Heart left ventricle (tissue), 13 donors: ENCODE measurements at regions not wholly inside any gene's neighbourhood (a gene's known extent, or its start where the extent isn't known, plus 50 kb on each side); places are given as distances from the start of the nearest gene placed in this dataset.

Experiments used
- CTCF ChIP-seq, 12 donors: fragments of 200-600 bp; sonication (generic) in 4 of 12; IDR thresholded peaks; one replicate each; pipeline versions ENCODE4 v1.5.0 to v1.8.0; 2018 to 2022; ENCODE audit warnings: antibody characterized with exemption in 12 of 12, mild to moderate bottlenecking in 5 of 12
- POLR2A ChIP-seq, 2 donors: fragments of 450-650 bp; IDR thresholded peaks; one replicate each; pipeline ENCODE4 v1.6.1; 2017; ENCODE audit warnings: antibody characterized with exemption in 2 of 2, mild to moderate bottlenecking in 2 of 2, moderate library complexity in 2 of 2
- donor health status: ischemic (EF 13 %, LVEDD 7.1; RV severe dilation, severe dysfunction).
- donor health status: DM: no; HTN: yes; CAD: no.
- donor health status: DM: no; HTN: no; CAD: no.
- donor health status: ischemic (EF 25% LVEDD 6.9; RV normal size, moderate dysfunction).
- donor health status: ischemic (EF 25% LVEDD 5.7; RV mildly dilated, moderate dysfunction).
- donor health status: ischemic (EF 35%, LVEDD 5.7; RV mildly dilated, moderate dysfunction).
- donor health status: nonischemic (EF 11% LVEDD 7.7; RV severe dilation, severe dysfunction).
- donor health status: DM: yes; HTN: yes; CAD: no.
- donor health status: PGD.
- donor health status: ischemic (EF 29% LVEDD 5.4; RV normal size, mild dysfunction).
- donor health status: nonischemic (EF 23%, LVEDD 6.1; RV moderate dilation, normal function).

- TF ChIP-seq POLR2A (IDR thresholded peaks at IDR 0.05) (no peak), CTCF (IDR thresholded peaks at IDR 0.05) (no peak)
These were observed 106.7 kb upstream of the CXorf51A start for GRCh38 chrX:146921204-146921603.
